Parathyroid adenoma (tissue), 2 donors: ENCODE measurements at regions not wholly inside any gene's neighbourhood (a gene's known extent, or its start where the extent isn't known, plus 50 kb on each side); places are given as distances from the start of the nearest gene placed in this dataset.

ENCODE experiments used
- H2AFZ ChIP-seq: fragments of 300-600 bp; sonication (generic); one replicate; pipeline ENCODE4 v1.7.0; 2017; ENCODE audit warnings: antibody characterized with exemption, mild to moderate bottlenecking
- H3K27ac ChIP-seq: fragments of 300-600 bp; sonication (generic); one replicate; pipeline ENCODE4 v1.7.0; 2017
- H3K27me3 ChIP-seq: fragments of 300-600 bp; sonication (generic); one replicate; pipeline ENCODE4 v1.7.0; 2017; ENCODE audit warnings: low read length; ENCODE audit not compliant: control insufficient read depth, insufficient read depth
- H3K36me3 ChIP-seq: fragments of 300-600 bp; sonication (generic); one replicate; pipeline ENCODE4 v1.7.0; 2017; ENCODE audit warnings: low read length; ENCODE audit not compliant: control insufficient read depth, insufficient read depth
- H3K4me1 ChIP-seq: fragments of 300-600 bp; sonication (generic); one replicate; pipeline ENCODE4 v1.7.0; 2017; ENCODE audit warnings: control low read depth
- H3K4me2 ChIP-seq: fragments of 300-600 bp; sonication (generic); one replicate; pipeline ENCODE4 v1.7.0; 2017; ENCODE audit warnings: low read length
- H3K4me3 ChIP-seq: fragments of 300-600 bp; sonication (generic); one replicate; pipeline ENCODE4 v1.7.0; 2017; ENCODE audit warnings: low read depth, low read length
- H3K79me2 ChIP-seq: fragments of 300-600 bp; sonication (generic); one replicate; pipeline ENCODE4 v1.7.0; 2017; ENCODE audit warnings: control low read depth
- H3K9ac ChIP-seq: fragments of 300-600 bp; sonication (generic); one replicate; pipeline ENCODE4 v1.7.0; 2017; ENCODE audit warnings: mild to moderate bottlenecking
- H3K9me3 ChIP-seq: fragments of 300-600 bp; sonication (generic); one replicate; pipeline ENCODE4 v1.7.0; 2017; ENCODE audit warnings: low read length; ENCODE audit not compliant: control insufficient read depth
- CTCF ChIP-seq: fragments of 300-600 bp; sonication (generic); IDR thresholded peaks from one replicate; pipeline ENCODE4 v1.7.0; 2017; ENCODE audit warnings: antibody characterized with exemption, mild to moderate bottlenecking
- donor health status: primary hyperparathyroidism.

GRCh38 chr21:24150753-24151152 lies 1456.5 kb downstream of the MRPL39 start:
- no peaks in the 10 kb centered on the region for H3K9me3 ChIP-seq
- H3K4me1 ChIP-seq = no peaks in the 10 kb centered on the region
- H3K27ac ChIP-seq = no peak overlapping the region
- no peak overlapping the region for H2AFZ ChIP-seq
- H3K27me3 ChIP-seq = no peaks in the 10 kb centered on the region
- no peak overlapping the region for H3K4me2 ChIP-seq
- no peak overlapping the region for H3K4me3 ChIP-seq
- H3K79me2 ChIP-seq = no peaks in the 10 kb centered on the region
- no peak overlapping the region for H3K9ac ChIP-seq
- no peak for TF ChIP-seq CTCF
- no peaks in the 10 kb centered on the region for H3K36me3 ChIP-seq

GRCh38 chr21:24148461-24148860 lies 1458.8 kb downstream of the MRPL39 start:
- no peak overlapping the region for H3K9ac ChIP-seq
- no peak for TF ChIP-seq CTCF
- no peak overlapping the region for H3K4me2 ChIP-seq
- no peak overlapping the region for H2AFZ ChIP-seq
- H3K27ac ChIP-seq = no peak overlapping the region
- no peak overlapping the region for H3K4me3 ChIP-seq
- H3K9me3 ChIP-seq = no peaks in the 10 kb centered on the region
- H3K36me3 ChIP-seq = no peaks in the 10 kb centered on the region
- no peaks in the 10 kb centered on the region for H3K79me2 ChIP-seq
- H3K4me1 ChIP-seq = no peaks in the 10 kb centered on the region
- H3K27me3 ChIP-seq = no peaks in the 10 kb centered on the region

- no peak for TF ChIP-seq CTCF
- no peaks in the 10 kb centered on the region for H3K79me2 ChIP-seq
- H3K4me1 ChIP-seq = no peaks in the 10 kb centered on the region
- H3K9me3 ChIP-seq = no peaks in the 10 kb centered on the region
- H2AFZ ChIP-seq = no peak overlapping the region
- no peak overlapping the region for H3K9ac ChIP-seq
- no peaks in the 10 kb centered on the region for H3K27me3 ChIP-seq
- no peak overlapping the region for H3K4me2 ChIP-seq
- H3K4me3 ChIP-seq = no peak overlapping the region
- no peak overlapping the region for H3K27ac ChIP-seq
- no peaks in the 10 kb centered on the region for H3K36me3 ChIP-seq
Observed at GRCh38 chr21:24147674-24148073, 1459.6 kb downstream of the MRPL39 start.

- no peaks in the 10 kb centered on the region for H3K4me1 ChIP-seq
- H3K27me3 ChIP-seq = no peaks in the 10 kb centered on the region
- H3K36me3 ChIP-seq = no peaks in the 10 kb centered on the region
- no peak overlapping the region for H3K4me2 ChIP-seq
- no peak overlapping the region for H3K4me3 ChIP-seq
- H3K27ac ChIP-seq = no peak overlapping the region
- no peaks in the 10 kb centered on the region for H3K79me2 ChIP-seq
- TF ChIP-seq CTCF = no peak
- H3K9me3 ChIP-seq = no peaks in the 10 kb centered on the region
- H2AFZ ChIP-seq = no peak overlapping the region
- H3K9ac ChIP-seq = no peak overlapping the region
Observed at GRCh38 chr21:24131056-24131455, 1476.2 kb downstream of the MRPL39 start.

GRCh38 chr21:24127651-24128050 lies 1479.6 kb downstream of the MRPL39 start:
- no peak overlapping the region for H3K9ac ChIP-seq
- H3K36me3 ChIP-seq = no peaks in the 10 kb centered on the region
- no peaks in the 10 kb centered on the region for H3K9me3 ChIP-seq
- H3K27ac ChIP-seq = no peak overlapping the region
- no peaks in the 10 kb centered on the region for H3K4me1 ChIP-seq
- H2AFZ ChIP-seq = no peak overlapping the region
- H3K4me3 ChIP-seq = no peak overlapping the region
- H3K27me3 ChIP-seq = no peaks in the 10 kb centered on the region
- no peak for TF ChIP-seq CTCF
- H3K79me2 ChIP-seq = no peaks in the 10 kb centered on the region
- H3K4me2 ChIP-seq = no peak overlapping the region
